Astrocyte (in vitro differentiated cells and primary cell): ENCODE measurements at regions not wholly inside any gene's neighbourhood (a gene's known extent, or its start where the extent isn't known, plus 50 kb on each side); places are given as distances from the start of the nearest gene placed in this dataset.

Experiments
- CTCF ChIP-seq: IDR thresholded peaks from 2 replicates; pipeline ENCODE4 v1.5.1; 2011; ENCODE audit warnings: low read depth, mild to moderate bottlenecking, inconsistent platforms, low read length, moderate library complexity; ENCODE audit not compliant: insufficient read depth
- EZH2 ChIP-seq: IDR thresholded peaks from 2 replicates; pipeline ENCODE4 v1.6.1; 2012; ENCODE audit warnings: mild to moderate bottlenecking, low read length, inconsistent platforms; ENCODE audit not compliant: insufficient read depth

GRCh38 chr1:67493148-67493547, 62.9 kb upstream of the SERBP1 start:
- TF ChIP-seq EZH2: no peak
- no peak for TF ChIP-seq CTCF
